MM.1S (cell line): ENCODE measurements at regions not wholly inside any gene's neighbourhood (a gene's known extent, or its start where the extent isn't known, plus 50 kb on each side); places are given as distances from the start of the nearest gene placed in this dataset.

Experiments
- CTCF ChIP-seq: fragments of 300-600 bp; sonication (generic); IDR thresholded peaks from 2 replicates; pipeline ENCODE4 v1.5.1; 2016; ENCODE audit warnings: antibody characterized with exemption, low read length, mixed read lengths
- EZH2 ChIP-seq: fragments of 300-600 bp; sonication (generic); optimal IDR thresholded peaks from 2 replicates; pipeline ENCODE3; 2017; ENCODE audit warnings: low read depth, mild to moderate bottlenecking, antibody characterized with exemption, low read length, mixed read lengths
- EZH2phosphoT487 ChIP-seq: fragments of 300-600 bp; sonication (generic); IDR thresholded peaks from 2 replicates; pipeline ENCODE4 v1.6.1; 2018; ENCODE audit warnings: antibody characterized with exemption, low read length

GRCh38 chr20:22374066-22374465 lies 210.3 kb downstream of the FOXA2 start:
- no peak for TF ChIP-seq CTCF
- TF ChIP-seq EZH2phosphoT487: no peak
- no peak for TF ChIP-seq EZH2
